HT-29 (cell line): ENCODE measurements at regions not wholly inside any gene's neighbourhood (a gene's known extent, or its start where the extent isn't known, plus 50 kb on each side); places are given as distances from the start of the nearest gene placed in this dataset.
A peak's percentile ranks its signal among the peaks of the same experiment; 100 is the strongest.

Experiments used
- DNase-seq: peaks from one replicate; pipeline ENCODE4 v3.0.0-alpha.2; 2015; ENCODE audit warnings: low spot score

- no peak for DNase-seq
These were observed 68.5 kb upstream of the ITGA6 start for GRCh38 chr2:172358691-172359556.

- no peak for DNase-seq
These were observed 66.0 kb upstream of the ITGA6 start for GRCh38 chr2:172361360-172361759.

- DNase-seq: no peak
These were observed 65.5 kb upstream of the ITGA6 start for GRCh38 chr2:172361840-172362239.

- no peak for DNase-seq
These were observed 63.1 kb upstream of the ITGA6 start for GRCh38 chr2:172364261-172364660.

- DNase-seq: no peak
These were observed 60.7 kb upstream of the ITGA6 start for GRCh38 chr2:172366596-172367150.

GRCh38 chr2:172370821-172371455 is 56.4 kb upstream of the ITGA6 start:
- no peak for DNase-seq

- no peak for DNase-seq
These were observed 55.0 kb upstream of the ITGA6 start for GRCh38 chr2:172372436-172372835.

- DNase-seq: no peak
These were observed 54.3 kb upstream of the ITGA6 start for GRCh38 chr2:172373076-172373475.

GRCh38 chr2:172373766-172374165 is 53.6 kb upstream of the ITGA6 start:
- DNase-seq: peak; percentile 9

GRCh38 chr2:172374318-172375240 is 52.8 kb upstream of the ITGA6 start:
- DNase-seq: peak; percentile 59

- peak; percentile 33 for DNase-seq
These were observed 52.1 kb upstream of the ITGA6 start for GRCh38 chr2:172375251-172375650.

- no peak for DNase-seq
These were observed 51.4 kb upstream of the ITGA6 start for GRCh38 chr2:172376016-172376415.

GRCh38 chr2:172376505-172377125 is 50.8 kb upstream of the ITGA6 start:
- DNase-seq: no peak

GRCh38 chr2:172377408-172377807 is 50.0 kb upstream of the ITGA6 start:
- no peak for DNase-seq
